ENCODE measurements at regions not wholly inside any gene's neighbourhood (a gene's known extent, or its start where the extent isn't known, plus 50 kb on each side); places are given as distances from the start of the nearest gene placed in this dataset.

GRCh38 chr6:19327241-19327640, 509.9 kb upstream of the ID4 start:
- TF ChIP-seq ZFX (IDR thresholded peaks at IDR 0.05): no peak
- no peak for TF ChIP-seq CTCF (conservative IDR thresholded peaks at IDR 0.05)
- H3K27ac ChIP-seq: no peak overlapping the region

DNA sequence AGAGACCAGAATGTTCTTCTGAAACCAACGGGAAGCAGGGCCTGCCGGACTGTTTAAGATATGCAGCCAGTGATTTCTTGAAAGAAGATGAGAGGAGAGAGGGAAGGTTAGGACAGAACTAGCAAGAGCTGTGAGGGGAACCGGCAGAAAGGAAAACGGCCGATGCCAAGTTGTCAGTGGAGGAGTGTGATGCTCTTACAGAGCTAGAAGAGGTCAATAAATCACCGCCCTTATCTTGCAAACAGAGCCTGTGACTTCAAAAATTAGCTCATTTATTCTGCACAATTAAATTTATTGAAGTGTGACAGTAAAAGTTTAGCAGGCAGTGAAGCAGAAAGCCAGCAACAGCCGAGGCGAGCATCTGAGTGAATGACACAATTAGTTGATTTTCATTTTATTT, 509.5 kb upstream of the ID4 start:
- TF ChIP-seq CTCF (conservative IDR thresholded peaks at IDR 0.05): no peak
- no peak for TF ChIP-seq ZFX (IDR thresholded peaks at IDR 0.05)
- H3K27ac ChIP-seq: no peak overlapping the region

- no peak for TF ChIP-seq ZFX (IDR thresholded peaks at IDR 0.05)
- TF ChIP-seq CTCF (conservative IDR thresholded peaks at IDR 0.05): no peak
- H3K27ac ChIP-seq: no peak overlapping the region
Measured at GRCh38 chr6:19329078-19329477, 508.1 kb upstream of the ID4 start.

GRCh38 chr6:19331089-19331488, 506.1 kb upstream of the ID4 start:
- H3K27ac ChIP-seq: no peak overlapping the region
- TF ChIP-seq CTCF (conservative IDR thresholded peaks at IDR 0.05) (no peak), ZFX (IDR thresholded peaks at IDR 0.05) (no peak)

DNA sequence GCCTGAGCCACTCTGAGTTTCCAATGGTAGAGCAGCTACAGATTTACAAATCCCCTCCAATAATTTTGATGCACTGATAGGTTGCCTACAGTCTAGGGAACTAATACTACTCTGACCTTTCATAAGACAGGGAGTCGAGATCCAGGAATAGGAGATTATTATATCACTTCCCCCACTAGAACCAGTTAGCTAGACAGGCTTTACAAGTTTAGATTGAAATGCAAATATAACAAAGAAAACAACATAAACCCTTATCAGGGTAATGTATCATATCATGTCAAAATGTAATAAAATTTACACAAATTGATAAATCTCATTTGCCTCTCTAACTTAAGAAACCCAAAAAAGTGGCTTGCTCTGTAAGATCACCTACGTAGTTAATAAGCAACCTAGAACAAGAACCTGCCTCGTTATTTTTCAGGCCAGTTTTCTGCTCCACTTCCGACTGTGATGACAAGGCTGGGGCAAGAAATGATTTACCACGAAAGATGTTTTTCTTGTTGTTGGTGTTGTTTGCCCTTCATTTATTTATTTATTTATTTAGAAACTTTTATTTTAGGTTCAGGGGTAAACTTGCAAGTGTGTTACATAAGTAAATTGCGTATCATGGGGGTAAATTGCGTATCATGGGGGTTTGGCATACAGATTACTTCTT, 504.2 kb upstream of the ID4 start:
- TF ChIP-seq ZFX (IDR thresholded peaks at IDR 0.05) (no peak), CTCF (conservative IDR thresholded peaks at IDR 0.05) (no peak)
- peak overlapping the region; percentile 81 for H3K27ac ChIP-seq

- peak overlapping the region; percentile 52 for H3K27ac ChIP-seq
- TF ChIP-seq ZFX (IDR thresholded peaks at IDR 0.05) (no peak), CTCF (conservative IDR thresholded peaks at IDR 0.05) (no peak)
Measured at GRCh38 chr6:19333936-19334335, 503.2 kb upstream of the ID4 start.

GRCh38 chr6:19336579-19336978, 500.6 kb upstream of the ID4 start:
- no peak for TF ChIP-seq CTCF (conservative IDR thresholded peaks at IDR 0.05)
- no peak for TF ChIP-seq ZFX (IDR thresholded peaks at IDR 0.05)

More at GRCh38 chr6:19336579-19336978, 500.6 kb upstream of the ID4 start:
- H3K27ac ChIP-seq: no peak overlapping the region
